ENCODE measurements at regions not wholly inside any gene's neighbourhood (a gene's known extent, or its start where the extent isn't known, plus 50 kb on each side); places are given as distances from the start of the nearest gene placed in this dataset.

- in situ Hi-C loops (cut with HindIII; ENCODE audit: low sequenced_read_pairs) = loop anchor here (10.0 kb wide), 1 partner anchor 64 kb away; no protein-coding TSS in a partner anchor
Observed at GRCh38 chr14:104230946-104231345, 92.6 kb downstream of the KIF26A start.

- in situ Hi-C loops (cut with HindIII; ENCODE audit: low sequenced_read_pairs) = loop anchor here (10.0 kb wide), 1 partner anchor 63 kb away; no protein-coding TSS in a partner anchor
Observed at GRCh38 chr14:104232070-104232484, 93.7 kb downstream of the KIF26A start.

GRCh38 chr14:104234007-104234786 is 95.8 kb downstream of the KIF26A start:
- in situ Hi-C loops (cut with HindIII; ENCODE audit: low sequenced_read_pairs) = loop anchor here (10.0 kb wide), 1 partner anchor 61 kb away; no protein-coding TSS in a partner anchor

DNA sequence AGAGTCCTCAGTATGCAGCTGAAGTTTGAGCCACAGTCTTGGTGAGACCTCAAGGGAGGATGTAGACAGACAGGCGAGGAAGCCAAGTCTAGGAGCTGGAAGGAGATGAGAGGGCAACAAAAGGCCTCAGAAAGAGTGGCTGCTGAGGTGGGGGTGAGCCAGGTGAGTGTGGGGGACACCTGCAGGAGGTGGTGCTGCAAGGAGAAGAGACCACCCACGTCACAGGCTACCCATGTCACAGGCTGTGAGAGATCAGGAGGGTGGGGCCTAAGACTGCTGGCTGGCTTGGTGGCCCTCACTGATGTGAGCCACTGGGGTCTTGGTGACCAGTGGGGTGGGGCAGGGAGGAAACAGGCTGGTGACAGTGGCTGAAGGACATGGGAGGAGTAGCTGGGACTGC is 97.3 kb downstream of the KIF26A start:
- in situ Hi-C loops (cut with HindIII; ENCODE audit: low sequenced_read_pairs) = loop anchor here (10.0 kb wide), 1 partner anchor 59 kb away; no protein-coding TSS in a partner anchor

DNA sequence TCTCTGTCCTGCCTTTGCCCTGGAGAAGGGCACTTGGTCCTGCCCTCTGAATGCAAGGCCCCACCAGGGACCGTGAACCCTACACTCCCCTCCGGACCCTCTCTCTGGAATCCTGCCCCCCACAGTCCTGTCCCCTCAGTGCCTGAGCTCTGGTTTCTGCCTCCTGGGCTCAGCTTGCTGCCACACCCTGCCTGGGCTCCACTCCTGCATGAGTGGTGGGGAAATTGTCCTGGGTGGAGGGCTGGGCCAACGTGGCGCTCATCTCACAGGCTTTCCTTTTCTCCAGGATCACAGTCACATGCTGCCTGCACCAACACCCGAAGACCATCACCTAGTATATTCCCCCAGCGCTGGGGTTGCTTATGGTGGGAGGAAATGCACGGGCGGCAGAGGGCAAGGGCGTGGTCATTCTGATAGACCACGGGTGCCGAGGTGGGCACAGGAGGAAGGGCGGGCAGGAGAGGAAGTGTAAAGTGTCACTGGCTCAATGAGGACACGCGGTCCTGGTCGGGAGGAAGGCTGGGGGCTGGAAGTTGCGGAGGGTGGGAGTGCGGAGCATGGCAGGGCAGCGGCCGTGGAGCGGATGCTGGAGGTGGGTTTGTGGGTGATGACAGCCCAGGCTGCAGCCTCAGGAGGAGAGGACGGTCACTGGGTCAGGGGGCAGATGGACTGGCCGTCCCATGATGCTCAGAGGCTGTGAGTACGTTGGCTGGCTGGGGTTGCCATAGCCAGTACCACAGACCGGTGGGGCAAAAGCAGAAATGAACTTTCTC is 99.5 kb downstream of the KIF26A start:
- in situ Hi-C loops (cut with HindIII; ENCODE audit: low sequenced_read_pairs) = loop anchor here (10.0 kb wide), 1 partner anchor 57 kb away; no protein-coding TSS in a partner anchor

- in situ Hi-C loops (cut with HindIII; ENCODE audit: low sequenced_read_pairs) = loop anchor here (10.0 kb wide), 1 partner anchor 56 kb away; no protein-coding TSS in a partner anchor
Observed at GRCh38 chr14:104238424-104239184, 100.2 kb downstream of the KIF26A start.

GRCh38 chr14:104239185-104239775 is 100.9 kb downstream of the KIF26A start:
- in situ Hi-C loops (cut with HindIII; ENCODE audit: low sequenced_read_pairs) = loop anchor here (10.0 kb wide), 1 partner anchor 56 kb away; no protein-coding TSS in a partner anchor

DNA sequence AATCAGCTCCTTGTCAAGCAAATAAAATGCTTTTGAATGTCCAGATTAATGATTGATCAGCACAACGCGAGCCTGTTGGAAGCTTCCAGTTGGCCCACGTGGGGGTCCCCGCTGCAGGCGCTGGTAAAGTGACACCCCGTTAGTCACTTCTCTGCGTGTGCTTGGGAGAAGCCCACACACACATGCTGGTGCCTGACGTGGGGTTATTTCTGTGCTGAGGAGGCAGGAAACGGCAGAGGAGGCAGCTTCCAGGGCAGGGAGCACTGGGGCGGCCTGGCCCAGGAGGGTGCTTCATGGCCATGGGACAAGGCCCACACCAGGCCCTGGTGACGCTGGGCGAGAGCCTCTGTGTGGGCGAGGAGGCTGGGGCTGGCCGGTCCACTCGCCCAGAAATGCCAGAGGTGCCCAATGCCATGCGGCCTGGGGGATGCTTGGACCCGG is 101.5 kb downstream of the KIF26A start:
- in situ Hi-C loops (cut with HindIII; ENCODE audit: low sequenced_read_pairs) = loop anchor here (10.0 kb wide), 1 partner anchor 55 kb away; no protein-coding TSS in a partner anchor

DNA sequence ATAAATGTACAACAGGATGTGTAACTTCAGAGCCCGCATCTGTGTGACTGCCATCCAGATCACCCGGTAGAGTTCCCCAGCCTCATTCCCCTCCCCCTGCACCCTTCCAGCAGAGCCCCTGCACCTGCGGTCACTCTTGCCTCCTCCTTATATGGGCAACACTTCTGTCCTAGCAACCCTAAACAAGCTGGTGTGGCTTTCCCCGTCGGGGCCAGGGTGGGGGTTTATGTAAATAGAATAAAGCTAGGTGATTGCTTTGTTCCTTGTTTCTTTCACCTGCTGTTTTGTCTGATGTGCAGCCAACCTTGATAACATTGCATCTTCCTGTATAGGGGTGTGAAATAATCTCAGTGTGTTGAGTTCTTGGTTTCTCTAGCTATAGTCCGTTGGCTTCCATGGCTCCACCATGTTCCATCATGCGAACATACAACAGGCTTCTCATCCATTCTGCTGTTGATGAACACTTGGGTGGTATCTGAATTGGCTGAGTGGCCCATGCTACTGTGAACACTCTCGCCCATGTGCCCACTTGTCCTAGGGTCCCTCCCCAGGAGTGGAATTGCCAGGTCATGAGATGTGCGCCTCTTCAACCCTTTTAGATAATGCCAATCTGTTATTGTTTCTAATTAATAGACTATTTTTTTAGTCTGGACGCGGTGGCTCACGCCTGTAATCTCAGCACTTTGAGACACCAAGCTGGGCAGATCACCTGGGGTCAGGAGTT is 102.2 kb downstream of the KIF26A start:
- in situ Hi-C loops (cut with HindIII; ENCODE audit: low sequenced_read_pairs) = no loop called here

GRCh38 chr14:104243200-104243599 is 104.8 kb downstream of the KIF26A start:
- in situ Hi-C loops (cut with HindIII; ENCODE audit: low sequenced_read_pairs) = no loop called here

- in situ Hi-C loops (cut with HindIII; ENCODE audit: low sequenced_read_pairs) = no loop called here
Observed at GRCh38 chr14:104244221-104245011, 106.0 kb downstream of the KIF26A start.

DNA sequence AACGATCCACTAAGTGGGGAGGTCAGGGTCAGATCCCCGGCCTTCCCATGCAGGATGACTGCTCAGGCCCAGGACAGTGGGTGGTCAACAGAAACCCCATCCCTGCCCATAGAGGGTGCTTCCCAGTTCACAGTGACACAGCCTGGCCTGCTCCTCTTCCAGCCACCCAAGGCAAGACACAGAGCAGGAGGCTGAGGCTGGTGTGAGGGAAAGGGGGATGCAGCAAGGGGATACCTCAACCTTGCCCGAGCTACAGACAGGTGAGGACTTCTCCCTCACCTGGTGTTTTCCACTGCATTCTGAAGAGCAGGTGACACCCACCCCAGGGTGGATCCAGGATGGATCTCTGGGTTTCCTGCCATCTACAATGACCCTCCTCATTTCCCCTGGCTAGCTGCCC is 106.7 kb downstream of the KIF26A start:
- in situ Hi-C loops (cut with HindIII; ENCODE audit: low sequenced_read_pairs) = no loop called here

DNA sequence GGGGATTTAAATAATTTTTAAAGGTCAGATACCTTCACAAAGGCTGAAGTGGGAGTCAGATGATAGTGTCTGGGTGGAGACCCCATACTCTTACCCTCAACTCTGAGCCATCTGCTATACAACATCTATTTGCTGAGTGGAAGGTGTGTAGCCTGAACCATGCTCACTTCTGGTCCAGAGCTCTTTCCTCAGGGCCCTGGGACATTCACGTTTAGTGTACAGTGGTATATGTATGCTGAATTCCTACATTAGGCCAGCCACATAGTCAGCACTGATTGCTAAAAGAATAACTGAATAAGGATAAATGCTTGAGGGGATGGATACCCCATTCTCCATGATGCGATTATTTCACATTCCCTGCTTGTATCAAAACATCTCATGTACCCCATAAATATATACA is 107.3 kb downstream of the KIF26A start:
- in situ Hi-C loops (cut with HindIII; ENCODE audit: low sequenced_read_pairs) = no loop called here

GRCh38 chr14:104246401-104247335 is 108.3 kb downstream of the KIF26A start:
- in situ Hi-C loops (cut with HindIII; ENCODE audit: low sequenced_read_pairs) = no loop called here

DNA sequence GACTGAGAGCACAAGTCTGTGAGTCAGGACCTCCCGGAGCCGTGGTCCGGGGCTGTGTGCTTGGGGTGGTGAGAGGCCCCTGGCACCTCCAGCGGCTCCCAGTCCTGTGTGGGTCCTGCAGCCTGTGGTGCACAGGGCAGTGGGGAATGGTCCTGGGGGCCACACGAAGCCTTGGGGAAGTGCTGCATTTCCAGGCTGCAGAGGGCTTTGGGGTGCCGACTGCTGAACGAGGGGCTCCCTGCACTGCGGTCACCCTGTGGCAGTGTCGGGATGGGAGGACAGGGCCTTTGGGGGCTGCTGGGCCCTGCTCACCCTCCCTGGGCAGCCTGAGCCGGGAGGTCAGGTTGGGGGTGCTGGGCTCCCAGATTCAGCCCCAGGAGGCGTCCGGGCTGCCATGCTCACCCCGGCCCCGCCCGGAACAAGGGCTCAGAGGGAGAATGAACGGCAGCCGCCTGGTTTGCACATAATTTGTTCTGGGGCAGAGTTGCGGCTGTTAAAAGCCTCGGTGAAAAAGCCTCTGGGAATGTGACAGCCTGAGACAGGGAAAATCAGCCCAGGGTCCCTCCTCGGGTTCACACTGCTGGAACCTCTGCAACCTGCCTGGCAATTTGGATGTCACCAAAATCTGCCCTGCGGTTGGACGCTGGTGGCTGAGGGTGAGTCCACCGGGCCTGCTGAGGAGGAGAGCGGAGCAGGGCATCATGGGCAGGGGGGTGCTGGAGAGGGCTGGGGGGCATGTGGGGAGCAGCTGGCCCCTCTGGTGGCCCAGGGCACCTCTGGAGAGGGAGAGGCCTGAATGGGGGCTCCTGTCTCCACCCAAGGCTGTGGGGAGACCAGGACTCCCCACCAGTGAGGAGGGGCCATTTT is 109.2 kb downstream of the KIF26A start:
- in situ Hi-C loops (cut with HindIII; ENCODE audit: low sequenced_read_pairs) = no loop called here

- in situ Hi-C loops (cut with HindIII; ENCODE audit: low sequenced_read_pairs) = no loop called here
Observed at GRCh38 chr14:104248203-104249055, 110.0 kb downstream of the KIF26A start.

Data from DLD1 (cell line).